Neuronal stem cell (in vitro differentiated cells): ENCODE measurements at regions not wholly inside any gene's neighbourhood (a gene's known extent, or its start where the extent isn't known, plus 50 kb on each side); places are given as distances from the start of the nearest gene placed in this dataset.

Experiments
- DNase-seq: peaks from one replicate; pipeline ENCODE4 v3.0.0-alpha.2; 2013; ENCODE audit warnings: low spot score
- H2AFZ ChIP-seq: one replicate; pipeline ENCODE4 v1.6.1; 2013; ENCODE audit warnings: mild to moderate bottlenecking, low read length, inconsistent platforms
- H2AK5ac ChIP-seq: 2 replicates; pipeline ENCODE4 v1.6.1; 2013; ENCODE audit warnings: low read depth, mild to moderate bottlenecking, inconsistent platforms, low read length, moderate library complexity, mixed read lengths
- H2BK120ac ChIP-seq: 2 replicates; pipeline ENCODE4 v1.6.1; 2013; ENCODE audit warnings: low read depth, mild to moderate bottlenecking, inconsistent platforms, low read length, moderate library complexity, mixed read lengths
- H2BK12ac ChIP-seq: one replicate; pipeline ENCODE4 v1.6.1; 2013; ENCODE audit warnings: low read length, inconsistent platforms
- H2BK15ac ChIP-seq: 2 replicates; pipeline ENCODE4 v1.6.1; 2013; ENCODE audit warnings: mild to moderate bottlenecking, low read length, inconsistent platforms, mixed read lengths
- H2BK5ac ChIP-seq: one replicate; pipeline ENCODE4 v1.6.1; 2013; ENCODE audit warnings: inconsistent platforms, mild to moderate bottlenecking, low read length, moderate library complexity
- H3K14ac ChIP-seq: one replicate; pipeline ENCODE4 v1.6.1; 2013; ENCODE audit warnings: low read length, inconsistent platforms
- H3K18ac ChIP-seq: 2 replicates; pipeline ENCODE4 v1.6.1; 2013; ENCODE audit warnings: low read length, inconsistent platforms
- H3K23ac ChIP-seq: 2 replicates; pipeline ENCODE4 v1.6.1; 2013; ENCODE audit warnings: low read depth, mild to moderate bottlenecking, mixed read lengths, low read length, inconsistent platforms; ENCODE audit not compliant: poor library complexity
- H3K27ac ChIP-seq: replicated peaks from 3 replicates; pipeline ENCODE4 v1.5.1; 2013; ENCODE audit warnings: low read length, inconsistent platforms
- H3K27me3 ChIP-seq, 3 experiments: 2 replicates each; pipeline ENCODE4 v1.6.1; 2013; ENCODE audit warnings: low read length in 3 of 3, mild to moderate bottlenecking in 2 of 3, inconsistent platforms in 1 of 3, low read depth in 1 of 3, mixed read lengths in 1 of 3, moderate library complexity in 1 of 3; ENCODE audit not compliant: control insufficient read depth in 3 of 3, insufficient read depth in 3 of 3
- H3K36me3 ChIP-seq, 2 donors: replicated peaks in 1 of 2; 2 replicates each; pipeline ENCODE4 v1.6.1; 2013; ENCODE audit warnings: low read length in 2 of 2; ENCODE audit not compliant: control insufficient read depth in 2 of 2, insufficient read depth in 2 of 2
- H3K4ac ChIP-seq: 2 replicates; pipeline ENCODE4 v1.6.1; 2013; ENCODE audit warnings: inconsistent platforms, mild to moderate bottlenecking, low read length, moderate library complexity
- H3K4me1 ChIP-seq, 2 donors: 1 replicate in 1 of 2; 2 replicates in 1 of 2; pipeline ENCODE4 v1.6.1; 2013; ENCODE audit warnings: low read length in 2 of 2, low read depth in 1 of 2; ENCODE audit not compliant: control insufficient read depth in 2 of 2, insufficient read depth in 1 of 2
- H3K4me2 ChIP-seq: one replicate; pipeline ENCODE4 v1.6.1; 2013; ENCODE audit warnings: mild to moderate bottlenecking, low read length, inconsistent platforms; ENCODE audit not compliant: insufficient read depth, poor library complexity, severe bottlenecking
- H3K4me3 ChIP-seq, 2 donors: 2 replicates each; pipeline ENCODE4 v1.5.1; 2013; ENCODE audit warnings: low read length in 2 of 2, mild to moderate bottlenecking in 2 of 2, inconsistent platforms in 1 of 2, moderate library complexity in 1 of 2
- H3K79me1 ChIP-seq: one replicate; pipeline ENCODE4 v1.6.1; 2013; ENCODE audit warnings: low read depth, mild to moderate bottlenecking, inconsistent platforms, low read length, moderate library complexity
- H3K9ac ChIP-seq: one replicate; pipeline ENCODE4 v1.6.1; 2013; ENCODE audit warnings: mild to moderate bottlenecking, low read depth, low read length, inconsistent platforms; ENCODE audit not compliant: poor library complexity
- H3K9me3 ChIP-seq, 2 donors: replicated peaks in 1 of 2; 2 replicates each; pipeline versions ENCODE3 to v1.6.1; 2013; ENCODE audit warnings: low read length in 2 of 2, mild to moderate bottlenecking in 2 of 2, inconsistent platforms in 1 of 2, low read depth in 1 of 2, mixed read lengths in 1 of 2, moderate library complexity in 1 of 2; ENCODE audit not compliant: control insufficient read depth in 2 of 2, insufficient read depth in 1 of 2
- H4K8ac ChIP-seq: one replicate; pipeline ENCODE4 v1.6.1; 2013; ENCODE audit warnings: low read depth, mild to moderate bottlenecking, inconsistent platforms, low read length, moderate library complexity
- H4K91ac ChIP-seq: one replicate; pipeline ENCODE4 v1.6.1; 2013; ENCODE audit warnings: low read length, low read depth, mild to moderate bottlenecking, inconsistent platforms; ENCODE audit not compliant: poor library complexity
- WGBS, 2 donors: extraction: QIAGEN DNeasy Blood & Tissue Kit; methylation state at CpG; one replicate each; pipeline ENCODE4 v1.1.7; 2013; ENCODE audit warnings: missing lambda C conversion rate in 2 of 2, mixed read lengths in 1 of 2; ENCODE audit not compliant: insufficient read length in 2 of 2, insufficient replicate concordance in 1 of 2; ENCODE audit errors: extremely low coverage in 2 of 2; 5-methylcytosine and 5-hydroxymethylcytosine counted together

- no peak overlapping the region for H2BK12ac ChIP-seq
- H2BK15ac ChIP-seq: no peak overlapping the region
- peaks cover 0 to 2% of the 10 kb centered on the region in 2 donors for H3K4me1 ChIP-seq
- H2BK120ac ChIP-seq: no peak overlapping the region
- DNase-seq: no peak
- H4K91ac ChIP-seq: no peak overlapping the region
- no peaks in the 10 kb centered on the region for H3K36me3 ChIP-seq
- WGBS, 2 donors: no CpG with 5 or more reads among the region's 11 CpGs
- no peak overlapping the region for H3K27ac ChIP-seq
- H3K79me1 ChIP-seq: no peaks in the 10 kb centered on the region
- H2BK5ac ChIP-seq: no peak overlapping the region
- H3K4ac ChIP-seq: no peak overlapping the region
- no peak overlapping the region for H3K14ac ChIP-seq
- H3K18ac ChIP-seq: no peak overlapping the region
- no peak overlapping the region for H3K9ac ChIP-seq
- H4K8ac ChIP-seq: no peak overlapping the region
- H3K4me2 ChIP-seq: no peak overlapping the region
- no peaks in the 10 kb centered on the region for H3K9me3 ChIP-seq
- H2AK5ac ChIP-seq: no peak overlapping the region
- no peaks in the 10 kb centered on the region for H3K27me3 ChIP-seq
- H3K4me3 ChIP-seq: no peak overlapping the region
- no peak overlapping the region for H3K23ac ChIP-seq
- H2AFZ ChIP-seq: no peak overlapping the region
Measured at GRCh38 chr15:69673291-69673881, 220.8 kb downstream of the RPLP1 start.

DNA sequence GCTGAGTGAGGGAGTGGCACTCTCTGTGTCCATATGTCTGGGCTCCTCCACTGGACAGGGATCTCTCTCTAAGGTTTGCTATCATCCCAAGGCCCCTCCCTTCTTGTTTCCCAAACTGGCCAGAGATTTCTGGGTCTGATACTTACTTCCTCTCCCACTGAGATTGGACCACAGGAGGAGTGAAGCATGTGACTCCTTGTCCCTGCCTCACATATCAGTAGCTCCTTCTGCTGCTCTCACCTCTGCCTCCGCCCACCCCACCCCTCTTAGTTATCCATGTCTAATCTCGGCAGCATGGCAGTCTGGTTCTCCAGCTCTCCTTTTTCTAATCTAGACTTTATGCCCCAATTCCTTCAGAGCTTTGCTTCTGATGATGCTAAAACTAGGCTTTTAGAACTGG lies 223.1 kb downstream of the RPLP1 start:
- Histone ChIP-seq H3K4me1 (no peaks in the 10 kb centered on the region), H3K4me2 (no peak overlapping the region), H3K4me3 (no peak overlapping the region), H2BK120ac (no peak overlapping the region), H3K36me3 (no peaks in the 10 kb centered on the region), H3K9me3 (no peaks in the 10 kb centered on the region), H2BK15ac (no peak overlapping the region), H3K27me3 (no peaks in the 10 kb centered on the region), H3K9ac (no peak overlapping the region), H3K27ac (no peak overlapping the region), H3K79me1 (no peaks in the 10 kb centered on the region), H2BK5ac (no peak overlapping the region), H2BK12ac (no peak overlapping the region), H2AK5ac (no peak overlapping the region), H3K4ac (no peak overlapping the region), H3K23ac (no peak overlapping the region), H4K91ac (no peak overlapping the region), H2AFZ (no peak overlapping the region), H3K14ac (no peak overlapping the region), H3K18ac (no peak overlapping the region), H4K8ac (no peak overlapping the region)
- WGBS, 2 donors: no CpG with 5 or more reads among the region's 2 CpGs
- no peak for DNase-seq

GRCh38 chr15:69677403-69677802 lies 224.8 kb downstream of the RPLP1 start:
- DNase-seq: no peak
- H4K91ac ChIP-seq: no peak overlapping the region
- no peak overlapping the region for H2BK12ac ChIP-seq
- no peak overlapping the region for H2AFZ ChIP-seq
- H3K4me3 ChIP-seq: no peak overlapping the region
- no peak overlapping the region for H3K9ac ChIP-seq
- WGBS, 2 donors: no CpG with 5 or more reads among the region's 4 CpGs
- H3K79me1 ChIP-seq: no peaks in the 10 kb centered on the region
- H2BK120ac ChIP-seq: no peak overlapping the region
- H3K27ac ChIP-seq: no peak overlapping the region
- no peak overlapping the region for H3K4ac ChIP-seq
- H3K36me3 ChIP-seq: no peaks in the 10 kb centered on the region
- no peaks in the 10 kb centered on the region for H3K4me1 ChIP-seq
- H3K9me3 ChIP-seq: no peaks in the 10 kb centered on the region
- H3K4me2 ChIP-seq: no peak overlapping the region
- H3K14ac ChIP-seq: no peak overlapping the region
- H2AK5ac ChIP-seq: no peak overlapping the region
- H3K23ac ChIP-seq: no peak overlapping the region
- H3K18ac ChIP-seq: no peak overlapping the region
- H4K8ac ChIP-seq: no peak overlapping the region
- no peaks in the 10 kb centered on the region for H3K27me3 ChIP-seq
- H2BK5ac ChIP-seq: no peak overlapping the region
- H2BK15ac ChIP-seq: no peak overlapping the region

GRCh38 chr15:69679623-69680228 lies 227.1 kb downstream of the RPLP1 start:
- no peaks in the 10 kb centered on the region for H3K36me3 ChIP-seq
- H3K18ac ChIP-seq: no peak overlapping the region
- no peak for DNase-seq
- H3K27me3 ChIP-seq: no peaks in the 10 kb centered on the region
- H3K79me1 ChIP-seq: no peaks in the 10 kb centered on the region
- no peak overlapping the region for H2AK5ac ChIP-seq
- WGBS, 2 donors: no CpG with 5 or more reads among the region's 9 CpGs
- no peak overlapping the region for H3K9ac ChIP-seq
- no peak overlapping the region for H3K4ac ChIP-seq
- H2BK12ac ChIP-seq: no peak overlapping the region
- no peak overlapping the region for H2BK5ac ChIP-seq
- H3K14ac ChIP-seq: no peak overlapping the region
- no peak overlapping the region for H3K27ac ChIP-seq
- H3K4me1 ChIP-seq: no peaks in the 10 kb centered on the region
- H3K4me2 ChIP-seq: no peak overlapping the region
- no peak overlapping the region for H4K8ac ChIP-seq
- H2BK15ac ChIP-seq: no peak overlapping the region
- H4K91ac ChIP-seq: no peak overlapping the region
- H2BK120ac ChIP-seq: no peak overlapping the region
- H3K9me3 ChIP-seq: no peaks in the 10 kb centered on the region
- H3K23ac ChIP-seq: no peak overlapping the region
- H2AFZ ChIP-seq: no peak overlapping the region
- no peak overlapping the region for H3K4me3 ChIP-seq
